NCI-H146 treated with DMSO at 0.1 percent for 48 hours (cell line): ENCODE measurements at regions not wholly inside any gene's neighbourhood (a gene's known extent, or its start where the extent isn't known, plus 50 kb on each side); places are given as distances from the start of the nearest gene placed in this dataset.

Source experiments
- DNase-seq: peaks from one replicate; lab custom pipeline; 2025; ENCODE audit not compliant: unreplicated experiment; lab: John Stamatoyannopoulos, UW

- peak; percentile 21 for DNase-seq
Observed at GRCh38 chr4:22129454-22130029, 181.0 kb upstream of the KCNIP4 start.

DNA sequence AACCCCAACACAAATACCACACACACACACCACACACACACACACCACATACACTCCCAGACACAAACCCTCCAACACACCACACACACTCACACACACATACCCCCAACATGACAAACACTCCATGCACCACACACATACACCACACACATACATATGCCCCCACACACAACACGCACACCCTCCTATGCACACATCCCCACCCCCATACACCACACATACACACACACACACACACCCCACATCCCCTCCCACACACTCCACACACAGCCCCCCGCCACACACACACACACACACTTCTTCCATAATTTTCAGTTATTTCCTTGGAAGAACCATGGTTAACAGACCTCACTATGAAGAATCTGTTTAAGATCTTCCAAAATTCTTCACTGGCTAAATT is 173.5 kb upstream of the KCNIP4 start:
- no peak for DNase-seq

- DNase-seq = no peak
Observed at GRCh38 chr4:22115262-22115661, 166.7 kb upstream of the KCNIP4 start.

DNA sequence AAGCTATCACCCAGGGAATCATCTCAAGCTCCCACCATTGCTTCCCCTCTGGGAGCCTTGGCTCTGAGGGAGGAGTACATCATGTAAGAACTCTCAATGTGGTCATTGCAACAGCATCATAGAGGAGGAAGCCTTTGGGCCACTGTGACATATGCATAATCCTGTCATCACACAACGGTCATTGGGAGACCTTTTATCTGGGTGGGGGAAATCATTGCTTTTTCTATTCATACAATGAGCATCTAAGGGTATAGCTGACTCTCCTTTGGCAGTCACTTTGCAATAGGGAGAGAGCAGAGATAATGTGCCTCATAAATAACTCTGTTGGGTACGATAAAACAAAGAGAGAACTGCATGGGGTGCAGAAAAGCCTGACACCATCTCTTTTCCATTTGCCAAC is 155.2 kb upstream of the KCNIP4 start:
- no peak for DNase-seq

DNA sequence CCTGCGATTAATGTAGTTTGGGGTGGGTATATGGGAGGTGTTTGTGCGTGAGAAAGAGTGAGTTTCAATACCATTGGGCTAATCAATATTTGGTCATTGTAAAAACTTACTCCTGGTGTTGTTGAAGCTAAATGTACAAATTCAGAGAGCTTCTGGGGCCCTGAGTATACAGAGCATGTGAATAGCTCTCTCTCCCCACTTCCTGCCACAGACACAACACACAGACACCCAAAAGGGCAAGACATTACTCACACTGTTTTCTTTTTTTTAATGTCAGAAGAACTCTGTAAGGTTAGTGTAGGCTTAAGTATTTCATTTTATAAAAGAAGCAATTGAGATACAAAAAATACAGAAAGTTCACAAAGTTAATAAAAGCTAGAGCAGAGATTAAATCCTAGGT is 151.3 kb upstream of the KCNIP4 start:
- no peak for DNase-seq

GRCh38 chr4:22097596-22097995 is 149.0 kb upstream of the KCNIP4 start:
- DNase-seq = no peak

- DNase-seq = no peak
Observed at GRCh38 chr4:22094217-22094616, 145.6 kb upstream of the KCNIP4 start.

- DNase-seq = no peak
Observed at GRCh38 chr4:22093126-22093525, 144.6 kb upstream of the KCNIP4 start.

- DNase-seq = no peak
Observed at GRCh38 chr4:22091906-22092305, 143.3 kb upstream of the KCNIP4 start.

DNA sequence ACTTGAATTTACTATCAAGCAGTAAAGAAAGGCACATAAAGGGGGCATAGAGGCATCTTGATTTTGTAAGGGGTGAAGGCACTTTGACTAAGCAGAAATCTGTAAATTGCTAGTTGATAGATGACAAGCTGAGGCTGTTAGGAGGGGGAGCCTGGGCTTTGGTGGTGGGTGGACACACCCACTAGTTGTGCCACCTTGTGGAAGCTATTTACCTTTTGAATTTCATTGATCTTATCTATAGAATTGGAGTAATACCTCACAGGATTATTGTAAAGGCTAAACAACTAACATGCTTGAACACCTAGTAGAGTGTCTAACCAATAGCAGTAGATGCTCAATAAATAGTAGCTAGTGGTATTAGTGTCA is 142.8 kb upstream of the KCNIP4 start:
- DNase-seq = no peak

DNA sequence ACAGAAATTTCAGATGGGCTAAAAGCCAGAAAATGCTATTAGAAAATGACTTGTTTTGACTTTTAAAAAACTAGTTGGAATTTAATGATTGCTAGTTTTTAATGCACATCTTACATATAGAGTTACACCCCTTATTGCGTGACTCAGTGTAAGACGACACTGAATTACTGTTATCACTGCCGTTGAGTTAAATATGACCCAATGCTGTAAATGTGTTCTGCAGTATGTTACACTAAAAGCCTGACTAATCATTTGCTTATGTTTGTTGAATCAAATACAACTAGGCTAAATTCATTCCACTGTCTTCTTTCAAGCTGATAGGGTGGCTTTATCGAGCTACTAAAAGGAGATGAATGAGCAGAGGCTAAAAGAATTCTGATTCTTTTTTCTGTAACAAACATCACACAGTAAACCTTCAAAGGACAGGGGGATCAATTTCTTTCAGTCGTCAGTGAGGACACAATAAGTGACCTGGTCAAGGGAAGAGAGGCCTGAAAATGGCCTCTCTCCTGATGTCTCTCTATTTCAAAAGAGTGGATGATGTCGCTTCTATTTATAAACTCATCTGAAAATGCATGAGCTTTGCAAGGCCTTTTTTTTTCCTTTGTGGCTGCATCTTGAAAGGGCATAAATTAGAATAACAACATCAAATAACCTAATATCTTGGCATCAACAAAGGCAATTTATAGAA is 142.2 kb upstream of the KCNIP4 start:
- DNase-seq = no peak

DNA sequence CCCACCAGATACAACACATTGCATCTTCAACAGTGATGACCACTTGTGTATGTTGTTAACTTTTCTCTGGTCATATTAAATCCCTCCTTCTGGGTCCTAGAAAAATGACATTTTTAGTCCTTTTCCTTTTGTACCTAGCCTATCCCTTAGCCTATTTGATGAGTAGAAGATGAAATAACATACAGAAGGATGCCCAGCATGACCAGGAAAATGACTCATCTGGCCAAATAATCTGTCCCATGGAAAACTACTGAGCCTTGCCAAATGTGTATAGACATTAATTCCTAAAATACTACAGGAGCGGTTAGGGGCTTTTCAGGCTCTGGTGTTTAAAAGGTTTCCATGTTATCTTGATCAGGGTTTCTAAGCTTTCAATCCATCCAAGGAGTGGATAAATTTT is 129.0 kb upstream of the KCNIP4 start:
- no peak for DNase-seq

DNA sequence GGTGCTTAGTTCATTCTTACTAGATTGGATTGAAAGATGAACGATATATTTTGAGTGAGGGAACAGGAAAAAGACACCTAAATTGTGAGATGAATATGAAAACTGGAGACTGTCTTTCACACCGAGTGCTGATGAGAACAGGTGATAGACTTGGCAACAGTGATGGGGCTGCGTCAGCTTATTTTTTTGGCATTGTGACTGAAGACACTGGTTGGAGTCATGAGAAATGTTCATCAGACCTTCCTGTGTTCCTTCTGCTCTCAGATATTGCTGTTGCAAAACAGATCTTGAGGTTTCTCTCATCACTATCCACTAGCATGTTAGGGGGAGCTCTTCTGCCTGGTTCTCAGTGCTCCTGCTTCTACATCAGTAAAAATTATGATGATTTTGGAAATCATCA is 124.2 kb upstream of the KCNIP4 start:
- no peak for DNase-seq

GRCh38 chr4:22072240-22072639 is 123.7 kb upstream of the KCNIP4 start:
- DNase-seq = no peak

DNA sequence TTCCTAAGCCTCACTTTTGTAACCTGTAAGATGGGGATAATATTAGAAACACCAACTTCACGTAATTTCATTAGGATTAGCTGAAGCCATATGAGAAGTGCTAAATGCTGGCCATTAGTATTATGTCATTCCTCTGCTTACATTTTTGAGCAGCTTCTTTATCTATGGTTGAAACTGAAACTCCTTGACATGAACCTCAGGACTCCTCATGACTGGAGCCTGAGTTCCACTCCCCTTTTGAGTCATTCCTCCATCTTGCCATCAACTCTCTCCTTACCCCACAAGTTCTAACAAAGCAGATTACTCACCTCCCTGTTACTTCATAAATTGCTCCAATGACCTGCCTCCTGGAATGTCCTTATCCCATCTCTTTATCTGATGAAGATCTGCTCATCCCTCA is 123.2 kb upstream of the KCNIP4 start:
- DNase-seq = no peak

DNA sequence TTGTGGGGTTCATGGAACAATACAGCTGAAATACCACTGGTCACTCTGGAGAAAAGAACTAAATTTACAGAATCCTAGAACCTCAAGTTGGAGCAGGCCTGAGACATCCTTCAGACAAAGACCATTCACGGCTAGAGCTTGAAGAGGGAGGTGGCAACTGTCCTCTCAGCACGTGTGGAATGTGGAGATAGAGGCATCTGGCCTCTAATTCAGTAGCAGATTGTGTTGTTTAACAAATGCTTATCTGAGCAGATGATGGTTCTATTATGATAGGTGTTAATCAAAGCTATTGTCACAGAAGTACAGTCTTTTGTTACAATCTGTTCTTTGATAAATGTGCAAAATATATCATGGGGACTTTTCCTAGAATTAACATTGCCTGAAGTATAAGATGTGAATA is 121.7 kb upstream of the KCNIP4 start:
- no peak for DNase-seq

DNA sequence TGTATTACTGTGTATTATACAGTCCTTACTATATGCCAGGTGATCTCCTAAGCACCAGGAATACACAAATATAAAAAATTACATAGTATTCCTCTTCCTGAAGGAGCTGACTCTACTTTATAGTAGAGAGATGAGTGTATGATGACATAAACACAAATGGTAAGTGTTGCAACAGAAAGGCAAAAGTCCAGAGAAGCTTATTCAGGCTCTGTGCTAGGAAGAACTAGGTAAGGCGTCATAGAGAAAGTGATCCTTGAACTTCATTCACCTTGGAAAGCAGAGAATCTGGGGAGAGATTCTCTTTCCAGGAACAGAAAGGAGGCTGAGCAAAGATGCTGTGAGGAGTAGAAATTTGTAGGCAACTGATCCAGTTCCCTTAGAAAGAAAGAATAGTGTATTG is 115.0 kb upstream of the KCNIP4 start:
- DNase-seq = no peak

DNA sequence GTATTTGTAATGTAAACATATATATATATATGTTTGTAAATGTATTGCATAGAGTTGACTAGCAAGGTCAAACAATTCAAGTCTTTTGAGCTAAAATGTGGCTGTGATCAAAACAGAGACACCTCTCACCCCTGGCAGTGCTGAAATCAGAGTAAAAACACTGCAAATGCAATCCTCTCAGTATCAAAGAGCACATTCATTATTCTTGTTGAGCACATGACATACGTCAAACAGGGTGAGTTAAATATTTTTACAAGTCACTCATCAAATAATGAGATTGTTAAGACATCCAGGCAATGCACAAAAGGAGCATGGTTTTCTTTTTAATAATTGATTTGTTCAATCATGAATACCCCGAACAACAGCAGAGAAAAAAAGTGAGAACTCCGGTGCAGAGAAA is 114.1 kb upstream of the KCNIP4 start:
- no peak for DNase-seq

DNA sequence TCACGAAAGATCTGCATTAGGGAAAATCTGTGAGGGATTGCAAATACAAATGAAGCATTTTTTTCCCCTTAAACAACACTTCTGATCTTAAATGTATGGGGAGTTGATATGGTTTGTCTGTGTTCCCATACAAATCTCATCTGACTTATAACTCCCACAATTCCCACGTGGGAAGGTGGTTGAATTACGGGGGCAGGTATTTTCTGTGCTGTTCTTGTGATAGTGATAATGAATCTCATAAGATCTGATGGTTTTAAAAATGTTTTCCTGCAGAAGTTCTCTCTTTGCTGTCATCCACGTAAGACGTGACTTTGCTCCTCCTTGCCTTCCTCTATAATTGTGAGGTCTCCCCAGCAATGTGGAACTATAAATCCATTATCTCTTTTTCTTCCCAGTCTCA is 107.4 kb upstream of the KCNIP4 start:
- DNase-seq = no peak

- no peak for DNase-seq
Observed at GRCh38 chr4:22052076-22052475, 103.5 kb upstream of the KCNIP4 start.

DNA sequence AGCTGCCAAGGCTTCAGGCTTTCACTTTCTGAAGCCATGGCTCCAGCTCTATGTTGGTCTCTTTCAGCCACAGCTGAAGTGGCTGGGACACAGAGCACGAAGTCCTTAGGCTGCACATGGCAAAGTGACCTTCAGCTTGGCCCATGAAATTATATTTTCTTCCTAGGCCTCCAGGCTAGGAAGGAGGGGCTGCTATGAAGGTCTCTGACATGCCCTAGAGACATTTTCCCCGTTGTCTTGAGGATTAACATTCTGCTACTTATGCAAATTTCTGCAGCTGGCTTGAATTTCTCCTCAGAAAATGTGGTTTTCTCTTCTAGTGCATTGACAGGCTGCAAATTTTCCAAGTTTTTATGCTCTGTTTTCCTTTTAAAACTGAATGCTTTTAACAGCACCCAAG is 99.8 kb upstream of the KCNIP4 start:
- DNase-seq = no peak

DNA sequence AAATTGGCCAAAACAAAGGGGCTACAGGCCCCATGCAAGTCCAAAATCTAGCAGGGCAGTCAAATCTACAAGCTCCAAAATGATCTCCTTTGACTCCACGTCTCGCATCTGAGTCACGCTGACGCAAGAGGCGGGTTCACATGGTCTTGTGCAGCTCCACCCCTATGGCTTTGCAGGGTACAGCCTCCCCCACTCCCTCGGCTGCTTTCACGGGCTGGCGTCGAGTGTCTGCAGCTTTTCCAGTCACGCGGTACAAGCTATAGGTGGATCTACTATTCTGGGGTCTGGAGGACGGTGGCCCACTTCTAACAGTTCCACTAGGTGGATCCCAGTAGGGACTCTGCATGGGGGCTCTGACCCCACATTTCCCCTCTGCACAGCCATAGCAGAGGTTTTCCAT is 99.2 kb upstream of the KCNIP4 start:
- no peak for DNase-seq

GRCh38 chr4:22045051-22045630 is 96.6 kb upstream of the KCNIP4 start:
- no peak for DNase-seq
